IMR-90 (cell line): ENCODE measurements at regions not wholly inside any gene's neighbourhood (a gene's known extent, or its start where the extent isn't known, plus 50 kb on each side); places are given as distances from the start of the nearest gene placed in this dataset.

Source experiments
- ATAC-seq: fragments of 200-7000 bp; cut with Tn5 transposase; 2 replicates; pipeline ENCODE4 v1.9.1; 2020; ENCODE audit warnings: low read depth, mild to moderate bottlenecking, moderate library complexity
- BruUV-seq: library from RNA; stranded (reverse); fragments of 400-500 nt; replicated peaks from 2 replicates; lab custom pipeline; 2021; lab: Mats Ljungman, UMichigan
- CTCF ChIA-PET: fragments of 300-600 bp; formaldehyde crosslinking; extraction: SDS; loops from one replicate; lab custom pipeline; 2021; ENCODE audit warnings: antibody characterized with exemption; lab: Yijun Ruan, JAX
- POLR2A ChIA-PET: fragments of 300-600 bp; sonication (Branson Sonifier 250); formaldehyde crosslinking; loops from one replicate; lab custom pipeline; 2022; ENCODE audit warnings: antibody characterized with exemption; ENCODE audit not compliant: unreplicated experiment; lab: Charles Lee
- DNase-seq: peaks from one replicate; pipeline ENCODE4 v3.0.0; 2013
- H2AFZ ChIP-seq: replicated peaks from 2 replicates; pipeline ENCODE3; 2013; ENCODE audit warnings: low read length, mild to moderate bottlenecking; ENCODE audit not compliant: poor library complexity
- H2AK5ac ChIP-seq: 2 replicates; pipeline ENCODE4 v1.6.1; 2013; ENCODE audit warnings: low read depth, low read length, inconsistent platforms
- H2AK9ac ChIP-seq: replicated peaks from 2 replicates; pipeline ENCODE3; 2013; ENCODE audit warnings: mild to moderate bottlenecking, low read depth, low read length, moderate library complexity; ENCODE audit not compliant: poor library complexity
- H2BK120ac ChIP-seq: 2 replicates; pipeline ENCODE4 v1.6.1; 2013; ENCODE audit warnings: low read depth, low read length, inconsistent platforms
- H2BK15ac ChIP-seq: 3 replicates; pipeline ENCODE4 v1.6.1; 2013; ENCODE audit warnings: low read depth, low read length, inconsistent platforms
- H2BK20ac ChIP-seq: 2 replicates; pipeline ENCODE4 v1.6.1; 2013; ENCODE audit warnings: low read depth, mild to moderate bottlenecking, inconsistent platforms, low read length, moderate library complexity
- H2BK5ac ChIP-seq: 2 replicates; pipeline ENCODE4 v1.6.1; 2013; ENCODE audit warnings: mild to moderate bottlenecking, low read depth, low read length, inconsistent platforms; ENCODE audit not compliant: poor library complexity, severe bottlenecking
- H3K14ac ChIP-seq: replicated peaks from 2 replicates; pipeline ENCODE4 v1.6.1; 2013; ENCODE audit warnings: low read depth, low read length, inconsistent platforms
- H3K18ac ChIP-seq: 2 replicates; pipeline ENCODE4 v1.6.1; 2013; ENCODE audit warnings: low read depth, low read length, control low read depth
- H3K23ac ChIP-seq: 2 replicates; pipeline ENCODE4 v1.6.1; 2013; ENCODE audit warnings: low read depth, low read length, inconsistent platforms
- H3K27ac ChIP-seq: 2 replicates; pipeline ENCODE4 v1.5.1; 2013; ENCODE audit warnings: mild to moderate bottlenecking, control low read depth, low read length; ENCODE audit not compliant: insufficient read depth
- H3K27me3 ChIP-seq: 2 replicates; pipeline ENCODE4 v1.6.1; 2013; ENCODE audit warnings: low read length; ENCODE audit not compliant: control insufficient read depth, insufficient read depth
- H3K36me3 ChIP-seq: 2 replicates; pipeline ENCODE4 v1.6.1; 2013; ENCODE audit warnings: low read length, mixed read lengths; ENCODE audit not compliant: control insufficient read depth, insufficient read depth
- H3K4ac ChIP-seq: 2 replicates; pipeline ENCODE4 v1.6.1; 2013; ENCODE audit warnings: low read depth, low read length, inconsistent platforms
- H3K4me1 ChIP-seq: 2 replicates; pipeline ENCODE4 v1.6.1; 2013; ENCODE audit warnings: low read length, mixed read lengths; ENCODE audit not compliant: control insufficient read depth, insufficient read depth
- H3K4me2 ChIP-seq: 2 replicates; pipeline ENCODE4 v1.6.1; 2013; ENCODE audit warnings: low read depth, mild to moderate bottlenecking, control low read depth, low read length, moderate library complexity
- H3K4me3 ChIP-seq: 2 replicates; pipeline ENCODE4 v1.5.1; 2013; ENCODE audit warnings: low read depth, mild to moderate bottlenecking, control low read depth, low read length, moderate library complexity; ENCODE audit not compliant: insufficient read depth
- H3K56ac ChIP-seq: 2 replicates; pipeline ENCODE4 v1.6.1; 2013; ENCODE audit warnings: low read length, inconsistent platforms; ENCODE audit not compliant: insufficient read depth; ENCODE audit errors: extremely low read depth
- H3K79me1 ChIP-seq, 2 experiments: 2 replicates each; pipeline ENCODE4 v1.6.1; 2013; ENCODE audit warnings: low read length in 2 of 2, inconsistent platforms in 1 of 2, low read depth in 1 of 2
- H3K9ac ChIP-seq: 2 replicates; pipeline ENCODE4 v1.6.1; 2013; ENCODE audit warnings: low read depth, low read length, control low read depth
- H3K9me1 ChIP-seq: 2 replicates; pipeline ENCODE4 v1.6.1; 2013; ENCODE audit warnings: low read length, inconsistent platforms; ENCODE audit not compliant: insufficient read depth
- H3K9me3 ChIP-seq: 2 replicates; pipeline ENCODE4 v1.6.1; 2013; ENCODE audit warnings: low read length; ENCODE audit not compliant: control insufficient read depth, insufficient read depth
- H4K20me1 ChIP-seq: 2 replicates; pipeline ENCODE4 v1.6.1; 2013; ENCODE audit warnings: low read length, inconsistent platforms; ENCODE audit not compliant: insufficient read depth
- H4K5ac ChIP-seq: 2 replicates; pipeline ENCODE4 v1.6.1; 2013; ENCODE audit warnings: mild to moderate bottlenecking, low read depth, low read length, control low read depth
- H4K8ac ChIP-seq, 2 experiments: 2 replicates each; pipeline ENCODE4 v1.6.1; 2013; ENCODE audit warnings: low read depth in 2 of 2, low read length in 2 of 2, control low read depth in 1 of 2, inconsistent platforms in 1 of 2
- H4K91ac ChIP-seq: 2 replicates; pipeline ENCODE4 v1.6.1; 2013; ENCODE audit warnings: low read depth, low read length, inconsistent platforms; ENCODE audit not compliant: insufficient read depth
- CEBPB ChIP-seq: IDR thresholded peaks from 2 replicates; pipeline ENCODE4 v1.6.1; 2012; ENCODE audit warnings: low read depth, low read length, improper control_type of control experiment
- CHD1 ChIP-seq: IDR thresholded peaks from 2 replicates; pipeline ENCODE4 v1.6.1; 2012; ENCODE audit warnings: low read depth, low read length, improper control_type of control experiment
- USF2 ChIP-seq: fragments of 150-350 bp; IDR thresholded peaks from 2 replicates; pipeline ENCODE4 v1.6.1; 2017; ENCODE audit warnings: mild to moderate bottlenecking, antibody characterized with exemption, low read length, low read depth
- WGBS, 2 experiments: methylation state at CpG; one replicate each; pipeline versions ENCODE4 v1.1.5 to v1.1.7; 2013; ENCODE audit warnings: missing lambda C conversion rate in 2 of 2; ENCODE audit not compliant: insufficient read length in 1 of 2; ENCODE audit errors: extremely low coverage in 2 of 2; 5-methylcytosine and 5-hydroxymethylcytosine counted together
- dilution Hi-C: fragments of 300-500 bp; cut with HindIII; formaldehyde crosslinking; loops from one replicate; pipeline ENCODE4 v1.14.3; 2018; ENCODE audit warnings: low sequenced_read_pairs; ENCODE audit not compliant: unreplicated experiment
- in situ Hi-C: fragments of 300-500 bp; cut with MboI; formaldehyde crosslinking; loops from 3 replicates; pipeline ENCODE4 v1.14.3; 2019; ENCODE audit warnings: low sequenced_read_pairs, inconsistent platforms, mixed read lengths
- intact Hi-C: fragments of 100-400 bp; cut with micrococcal nuclease; formaldehyde crosslinking; loops from 2 replicates; pipeline ENCODE4 v1.10.0; 2022

- Histone ChIP-seq H2BK5ac (no peak overlapping the region), H3K27ac (no peak overlapping the region), H3K23ac (no peak overlapping the region), H3K36me3 (no peaks in the 10 kb centered on the region), H4K5ac (no peak overlapping the region), H3K4me1 (no peaks in the 10 kb centered on the region), H2BK120ac (no peak overlapping the region), H3K27me3 (no peaks in the 10 kb centered on the region), H3K18ac (no peak overlapping the region), H2AK5ac (no peak overlapping the region), H3K4me2 (no peak overlapping the region), H3K14ac (no peak overlapping the region), H2BK20ac (no peak overlapping the region), H2BK15ac (no peak overlapping the region), H3K4ac (no peak overlapping the region), H2AFZ (no peak overlapping the region), H3K9me1 (no peaks in the 10 kb centered on the region), H2AK9ac (peak overlapping the region; percentile 55), H3K9ac (no peak overlapping the region), H3K79me1 (no peaks in the 10 kb centered on the region), H3K4me3 (no peak overlapping the region), H3K9me3 (no peaks in the 10 kb centered on the region), H4K91ac (no peak overlapping the region), H3K56ac (no peak overlapping the region), H4K20me1 (no peaks in the 10 kb centered on the region), H4K8ac (no peak overlapping the region)
- dilution Hi-C loops (no loop called here), intact Hi-C loops (no loop called here), in situ Hi-C loops (no loop called here)
- BruUV-seq = no TSS peak
- ChIA-PET CTCF (no interaction called here), POLR2A (no interaction called here)
- TF ChIP-seq CHD1 = no peak
- no peak for TF ChIP-seq CEBPB
- no peak for TF ChIP-seq USF2
- DNase-seq = no peak
- 73% methylated on average over 6 of the region's 12 CpGs; no CpG with 5 or more reads in 1 of the 2 experiments for WGBS, 2 experiments
- no peak for ATAC-seq
Observed at GRCh38 chr1:238491265-238491664, 600.5 kb upstream of the ZP4 start.
